Renal cortical epithelial cell (primary cell): ENCODE measurements at regions not wholly inside any gene's neighbourhood (a gene's known extent, or its start where the extent isn't known, plus 50 kb on each side); places are given as distances from the start of the nearest gene placed in this dataset.

Source experiments
- DNase-seq: peaks from one replicate; pipeline ENCODE4 v3.0.0-alpha.2; 2011; ENCODE audit warnings: low read depth

DNA sequence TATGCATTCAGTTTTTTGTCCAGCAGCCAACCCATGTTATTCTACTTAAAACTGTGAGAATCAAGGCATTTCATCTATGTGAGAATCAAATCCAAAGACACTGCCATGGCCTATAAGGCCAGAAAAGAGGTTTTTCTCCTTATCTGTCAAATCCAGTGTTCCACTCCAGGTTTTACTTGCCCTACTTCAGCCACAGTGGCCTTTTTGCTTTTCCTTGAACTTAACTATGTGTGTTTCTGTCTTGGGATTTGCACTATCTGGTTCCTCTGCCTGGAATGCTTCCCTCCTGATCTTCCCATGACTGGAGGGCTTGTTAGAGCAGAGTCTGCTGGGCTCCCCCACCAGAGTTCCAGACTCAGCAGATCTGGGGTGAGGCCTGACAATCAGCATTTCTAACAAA, 113.1 kb upstream of the DOK5 start:
- DNase-seq, result no peak

DNA sequence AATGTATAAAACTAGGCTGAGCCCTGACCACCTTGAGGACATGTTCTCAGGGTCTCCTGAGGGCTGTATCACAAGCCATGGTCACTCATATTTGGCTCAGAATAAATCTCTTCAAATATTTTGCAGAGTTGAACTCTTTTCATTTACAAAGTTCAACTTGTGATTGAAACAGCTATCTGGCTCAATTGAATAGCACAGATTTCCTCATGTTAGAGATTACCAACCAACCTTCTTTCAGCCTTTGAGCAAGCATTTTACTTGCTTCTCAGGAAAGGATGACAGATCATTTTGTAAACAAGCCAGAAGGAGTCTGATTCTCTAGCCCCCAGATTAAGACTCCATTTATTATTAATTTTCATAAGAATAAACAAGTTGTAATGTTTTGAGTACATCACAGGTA, 111.0 kb upstream of the DOK5 start:
- DNase-seq, result no peak

DNA sequence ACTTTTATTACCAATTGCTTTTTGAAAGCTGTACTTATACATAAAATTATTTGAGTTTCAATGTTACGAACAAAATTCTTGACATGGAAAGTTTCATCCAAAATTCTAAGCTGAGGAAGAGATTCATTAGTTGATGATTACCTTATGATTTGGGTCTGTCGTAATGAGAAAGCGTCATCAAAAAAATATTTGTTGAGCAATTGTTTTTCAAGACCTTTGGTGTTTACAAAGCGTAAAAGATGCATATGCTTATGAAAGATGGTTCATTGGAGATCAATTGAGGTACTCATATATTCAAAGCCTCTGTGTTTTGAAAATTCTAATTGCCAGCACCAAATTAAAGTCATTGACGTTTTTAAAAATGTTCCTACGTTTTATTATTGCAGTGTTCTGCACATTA, 110.5 kb upstream of the DOK5 start:
- DNase-seq, result peak; percentile 11

DNA sequence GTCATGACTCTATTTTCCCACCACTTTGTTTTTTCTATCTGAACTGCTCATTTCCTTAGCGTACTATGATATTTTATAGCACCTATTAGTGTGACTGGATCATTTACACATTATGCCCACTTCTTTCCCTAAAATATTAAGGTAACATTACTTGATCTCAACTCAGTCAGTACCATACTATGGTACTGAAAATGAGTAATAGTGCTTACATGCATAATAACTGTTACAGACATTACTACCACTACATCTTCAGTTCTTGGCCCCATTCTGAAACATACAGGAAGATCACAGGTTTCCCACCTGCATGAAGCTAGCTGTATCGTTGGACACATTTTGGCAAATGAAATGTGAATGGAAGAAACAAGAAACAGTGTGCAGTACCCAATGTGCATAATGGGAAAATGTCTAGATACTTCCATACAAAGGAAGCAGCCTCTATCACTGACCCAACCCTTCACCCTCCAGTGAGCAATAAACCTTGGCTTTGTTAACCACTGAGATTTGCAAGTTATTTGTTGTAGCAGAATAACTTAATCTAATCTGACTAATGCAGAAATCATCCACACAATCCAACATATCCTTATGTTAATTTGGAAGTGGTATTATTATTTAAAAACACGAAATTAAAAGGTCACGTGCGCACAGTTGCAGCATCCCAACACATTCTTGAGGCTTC, 108.6 kb upstream of the DOK5 start:
- DNase-seq, result peak; percentile 22

DNA sequence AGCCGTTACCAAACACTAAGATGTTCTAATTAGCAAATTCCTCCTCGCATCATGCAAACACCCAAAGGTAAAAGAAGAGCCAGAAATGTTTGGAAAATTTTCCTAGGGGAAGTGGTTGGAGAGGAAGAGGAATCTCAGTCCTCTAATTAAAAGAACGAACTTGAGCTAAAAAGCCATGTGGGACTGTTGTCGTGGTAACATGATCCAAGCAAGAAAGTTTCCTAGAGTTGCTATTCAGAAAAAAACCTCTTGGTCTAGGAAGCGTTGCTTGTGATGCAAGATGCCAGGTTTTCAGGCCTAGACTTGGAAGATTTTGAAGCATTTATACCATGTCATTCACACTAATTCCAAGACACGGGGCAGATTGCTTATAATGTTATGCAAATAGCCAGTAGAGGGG, 106.8 kb upstream of the DOK5 start:
- peak; percentile 9 for DNase-seq

DNA sequence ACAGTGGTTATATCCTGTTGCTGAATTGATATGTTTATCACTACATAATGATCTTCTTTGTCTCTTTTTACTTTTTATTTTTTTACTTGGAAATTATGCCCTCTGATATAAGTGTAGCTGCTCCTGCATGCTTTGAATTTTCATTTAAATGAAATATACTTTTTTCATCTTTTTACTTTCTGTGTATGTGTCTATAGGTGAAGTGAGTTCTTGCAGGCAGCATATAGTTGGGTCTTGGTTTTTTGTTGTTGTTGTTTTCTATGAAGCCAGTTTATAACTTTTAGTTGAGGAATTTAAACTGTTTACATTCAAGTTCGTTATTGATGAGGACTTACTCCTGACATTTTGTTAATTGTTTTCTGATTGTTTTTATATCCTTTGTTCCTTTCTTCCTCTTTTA, 103.1 kb upstream of the DOK5 start:
- DNase-seq, result no peak

DNA sequence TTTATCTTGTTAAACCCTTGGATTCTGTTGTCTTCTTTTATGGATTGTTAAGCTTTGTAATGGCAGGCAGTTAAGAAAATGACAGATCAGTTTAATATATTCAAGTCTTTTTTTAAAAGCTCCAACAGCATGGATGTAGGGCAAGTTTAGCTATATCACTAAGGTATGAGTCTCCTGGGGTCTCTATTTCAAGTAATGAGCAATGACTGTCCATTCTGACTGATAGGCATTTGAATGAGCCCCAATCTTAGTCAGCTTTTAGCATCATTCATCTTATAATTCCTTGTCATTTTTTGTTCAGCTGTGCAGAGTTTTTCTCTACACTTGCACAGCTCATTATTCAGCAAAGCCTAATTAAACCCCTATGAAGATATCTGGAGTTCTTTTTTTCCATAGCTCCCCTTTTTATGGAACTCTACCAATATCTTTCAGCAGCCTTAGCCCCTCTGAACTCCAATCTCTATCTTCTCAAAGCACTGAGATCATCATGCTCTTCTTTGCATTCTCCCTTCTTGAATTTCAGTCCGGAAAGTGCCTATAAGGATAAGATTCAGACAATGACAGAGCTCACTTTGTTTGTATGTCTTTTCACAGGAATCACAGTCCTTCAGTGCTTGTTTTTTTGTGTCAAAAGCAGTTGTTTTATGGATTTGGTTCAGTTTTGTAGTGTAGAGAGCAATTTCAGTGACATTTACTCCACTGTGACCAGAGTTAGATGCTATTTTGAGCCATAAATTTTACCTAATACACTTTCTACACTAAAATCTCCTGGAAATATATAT, 97.2 kb upstream of the DOK5 start:
- no peak for DNase-seq

DNA sequence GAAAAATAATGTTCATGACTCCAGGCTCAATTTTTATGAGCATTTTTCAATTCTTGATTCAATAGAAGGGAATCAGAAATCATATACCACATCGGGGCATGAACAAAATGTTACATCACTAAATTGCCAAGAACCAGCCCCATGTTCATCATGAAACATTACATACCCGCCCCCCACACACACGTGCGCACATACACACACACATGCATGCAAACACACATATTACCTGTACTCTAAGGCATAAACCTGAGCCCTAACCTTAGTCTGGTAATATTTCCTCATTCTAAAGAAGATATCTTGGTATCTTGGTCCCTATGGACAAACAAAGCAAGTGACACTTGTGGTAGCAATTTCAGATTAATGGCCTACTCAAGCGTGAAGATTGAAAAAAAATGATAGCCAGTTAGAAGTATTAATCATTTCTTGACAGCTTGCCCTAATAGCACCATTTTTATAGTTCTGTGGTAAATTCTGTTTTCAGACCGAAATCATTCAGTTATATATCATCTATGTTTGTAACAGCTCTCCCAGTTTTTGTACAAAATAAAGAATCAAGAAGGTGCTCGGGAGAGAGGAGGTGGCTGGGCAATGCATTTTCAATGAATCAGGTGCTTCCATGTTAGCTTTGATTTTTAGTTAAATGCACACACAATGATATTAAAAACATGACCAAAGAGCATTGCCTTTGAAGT, 95.4 kb upstream of the DOK5 start:
- DNase-seq, result no peak

DNA sequence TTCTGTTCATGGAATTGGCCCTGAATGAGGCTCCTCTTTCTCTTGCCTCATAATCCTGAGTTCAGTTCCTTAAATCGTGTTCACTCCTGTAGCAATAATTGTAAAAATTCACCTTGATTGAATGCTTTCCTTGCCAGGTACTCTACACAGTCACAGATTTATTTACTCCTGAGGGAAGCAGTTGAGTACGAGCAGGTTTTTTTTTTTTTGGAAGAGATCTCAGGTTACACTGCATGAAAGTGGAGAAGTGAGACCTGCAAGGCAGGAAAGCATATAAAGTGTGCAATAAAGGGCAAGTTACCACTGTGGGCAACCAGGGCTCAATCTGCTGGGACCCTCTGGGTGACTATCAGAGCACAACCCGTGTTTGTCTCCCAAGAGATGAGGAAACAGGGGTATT, 93.0 kb upstream of the DOK5 start:
- DNase-seq, result peak; percentile 15

DNA sequence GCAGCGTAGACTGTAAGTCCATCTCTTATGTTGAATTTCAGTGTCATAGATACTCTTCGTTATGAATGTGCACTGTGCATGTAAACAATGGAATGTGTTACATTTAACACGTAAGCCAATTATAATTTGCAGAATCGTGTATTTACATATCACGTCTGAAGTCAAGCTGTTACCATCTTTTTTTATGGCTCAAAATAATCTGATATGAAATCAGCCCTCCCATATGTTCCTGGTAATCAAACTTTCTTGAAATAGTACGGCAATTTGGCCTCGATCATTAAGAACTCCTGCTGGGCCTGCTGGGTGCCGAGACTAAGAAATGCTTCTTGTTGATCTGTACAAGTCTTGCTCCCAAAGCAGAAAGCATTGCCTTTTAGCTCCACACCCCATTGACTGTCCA, 89.6 kb upstream of the DOK5 start:
- no peak for DNase-seq

DNA sequence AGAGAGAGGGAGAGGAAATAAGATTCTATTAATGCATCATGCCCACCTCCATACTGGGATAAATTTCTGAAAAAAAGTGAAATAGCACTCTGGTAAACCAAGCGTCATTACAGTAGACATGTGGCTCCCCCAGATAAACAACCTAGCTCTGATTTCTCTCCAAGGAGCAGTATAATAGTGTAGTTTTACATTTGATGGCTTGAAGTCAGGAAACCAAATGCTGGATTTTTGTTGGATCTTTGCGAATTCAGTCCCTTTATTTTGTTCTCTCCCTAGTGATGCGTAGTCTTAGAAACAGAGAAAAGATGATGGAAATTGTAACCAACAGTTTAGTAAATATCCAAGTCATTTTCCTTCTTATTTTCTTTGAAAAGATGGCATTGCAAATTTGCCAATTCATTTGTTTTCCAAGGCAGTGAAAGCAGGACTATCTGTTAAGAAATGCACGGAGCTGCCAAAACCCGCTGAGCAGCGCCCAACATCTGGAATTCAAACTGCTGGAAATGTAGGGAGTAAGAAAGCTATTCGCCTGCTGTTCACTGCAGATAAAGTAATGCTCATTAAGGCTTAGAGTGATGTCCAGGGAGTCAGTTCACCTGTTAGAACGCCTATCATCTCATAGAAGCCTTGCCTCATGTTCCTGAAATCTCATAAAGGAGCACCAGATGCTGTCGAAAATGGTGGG, 85.7 kb upstream of the DOK5 start:
- DNase-seq, result no peak

DNA sequence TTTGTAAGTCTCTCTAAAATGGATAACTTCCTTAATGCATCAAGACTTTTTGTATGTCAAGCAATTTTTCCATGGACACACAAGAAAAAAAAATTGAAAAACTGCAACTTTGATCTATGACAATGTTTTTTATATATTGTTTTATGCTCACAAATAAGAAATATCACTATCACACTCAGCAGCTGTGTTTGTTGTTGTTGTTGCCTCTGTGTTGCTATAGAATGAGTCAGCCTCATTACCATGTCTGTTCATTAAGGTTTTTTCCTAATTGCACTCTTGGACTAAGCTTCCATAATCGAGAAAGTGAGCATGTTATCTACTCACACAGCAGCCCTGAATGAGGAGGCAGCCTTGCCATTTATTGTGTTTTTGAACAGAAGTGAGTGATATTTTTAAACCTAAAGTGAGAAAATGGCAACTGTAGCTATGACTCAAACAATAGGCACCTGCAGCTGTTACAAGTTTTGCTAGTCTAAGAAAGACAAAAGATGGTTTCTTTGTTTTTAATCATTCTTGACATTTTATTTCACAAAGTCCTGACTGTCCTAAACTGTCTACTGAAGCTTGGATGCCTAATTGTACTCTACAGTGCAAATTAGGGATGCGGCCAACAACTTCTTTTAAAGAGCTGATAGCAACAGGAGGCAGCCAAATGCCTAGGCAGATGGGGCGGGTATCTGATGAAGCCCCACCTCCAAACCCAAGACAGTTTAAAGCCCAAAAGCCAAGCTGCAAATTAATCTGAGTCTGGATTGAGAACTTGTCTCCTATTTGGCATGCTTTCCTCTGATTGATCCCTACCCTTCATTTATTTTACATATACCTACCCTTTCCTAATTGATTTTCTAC, 77.9 kb upstream of the DOK5 start:
- peak; percentile 33 for DNase-seq

DNA sequence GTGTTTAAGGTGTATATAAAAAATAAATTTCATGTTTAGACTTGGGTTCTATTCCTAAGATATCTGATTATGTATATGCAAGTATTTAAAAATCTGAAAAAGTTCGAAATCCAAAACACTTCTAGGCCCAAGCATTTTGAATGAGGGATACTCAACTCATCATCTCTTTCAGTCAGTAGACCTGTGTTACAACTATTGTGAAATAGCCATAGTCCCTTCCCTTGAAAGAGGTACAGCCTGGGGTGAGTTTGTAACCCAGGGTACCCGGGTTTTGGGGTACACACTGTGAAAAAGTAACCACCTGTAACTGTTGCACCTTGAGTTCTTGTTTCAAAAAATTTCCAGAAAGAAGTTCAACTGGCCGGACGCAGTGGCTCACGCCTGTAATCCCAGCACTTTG, 76.6 kb upstream of the DOK5 start:
- no peak for DNase-seq

DNA sequence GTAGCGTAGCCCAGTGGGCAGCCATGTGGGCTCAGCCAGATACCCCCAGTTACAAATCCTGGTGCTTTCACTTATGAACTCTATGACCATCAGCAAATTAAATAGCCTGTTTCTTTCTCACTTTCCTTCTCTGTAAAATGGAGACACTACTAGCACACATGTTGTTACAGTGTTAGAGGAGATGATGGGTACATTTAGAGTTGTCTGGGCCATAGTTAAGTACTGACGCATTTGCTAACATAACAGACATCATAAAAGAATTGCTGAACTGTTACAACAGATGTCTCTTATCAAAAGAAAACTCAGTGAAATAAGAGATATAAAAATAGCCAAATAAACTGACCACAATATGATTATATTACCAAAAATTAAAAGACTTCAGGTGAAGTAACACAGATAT, 69.9 kb upstream of the DOK5 start:
- DNase-seq, result no peak

DNA sequence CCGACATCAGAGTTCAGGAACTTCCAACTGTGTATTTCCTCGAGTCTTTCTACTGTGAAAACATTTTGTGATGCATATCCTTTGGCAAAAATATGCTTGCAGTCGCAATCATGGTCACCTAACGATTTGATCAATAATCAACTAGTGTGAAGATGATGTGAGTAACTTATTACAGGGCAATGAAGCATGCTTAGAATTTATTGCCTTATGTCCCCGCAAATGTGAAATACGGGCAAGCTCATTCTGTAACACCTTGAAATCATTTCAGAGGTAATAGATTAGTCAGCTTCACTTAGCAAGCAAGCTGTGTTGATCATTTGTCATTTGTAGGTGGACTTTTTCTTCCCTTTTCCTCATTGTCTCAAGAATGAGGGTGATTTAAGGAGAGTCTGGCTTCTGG, 67.9 kb upstream of the DOK5 start:
- peak; percentile 93 for DNase-seq

DNA sequence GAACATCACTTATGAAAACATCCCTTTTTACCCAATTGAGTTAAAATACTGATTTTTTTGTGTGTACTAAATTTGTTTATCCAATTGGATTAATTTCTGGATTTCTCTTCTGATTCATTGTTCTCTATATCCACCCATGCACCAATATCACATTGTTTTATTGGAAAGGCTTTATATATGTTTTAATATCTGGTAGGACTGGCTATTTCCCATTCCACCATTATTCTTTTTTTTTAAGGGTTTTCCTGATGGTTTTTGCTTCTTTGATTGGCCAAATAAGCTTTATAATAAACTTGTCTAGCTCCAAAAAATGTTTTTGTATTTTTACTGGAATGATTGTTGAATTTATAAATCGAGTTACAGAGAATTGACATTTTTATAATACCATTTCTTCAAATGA, 59.4 kb upstream of the DOK5 start:
- DNase-seq, result no peak

DNA sequence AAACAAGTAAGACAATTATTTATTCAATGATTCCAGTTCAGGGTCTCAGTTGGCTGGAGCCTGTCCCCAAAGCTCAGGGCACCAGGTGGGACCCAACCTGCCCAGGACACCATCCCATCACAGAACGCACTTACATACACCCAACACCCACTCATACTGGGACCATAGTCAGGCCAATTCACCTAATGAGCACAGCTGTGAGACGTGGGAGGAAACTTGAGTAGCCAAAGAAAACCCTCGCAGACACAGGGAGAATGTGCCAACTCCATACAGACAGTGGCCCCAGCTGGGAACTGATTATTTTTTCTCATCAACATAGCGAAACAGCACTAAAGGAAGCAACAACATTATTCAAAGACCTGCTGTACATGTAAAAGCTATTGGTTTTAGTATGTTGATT, 58.6 kb upstream of the DOK5 start:
- no peak for DNase-seq

DNA sequence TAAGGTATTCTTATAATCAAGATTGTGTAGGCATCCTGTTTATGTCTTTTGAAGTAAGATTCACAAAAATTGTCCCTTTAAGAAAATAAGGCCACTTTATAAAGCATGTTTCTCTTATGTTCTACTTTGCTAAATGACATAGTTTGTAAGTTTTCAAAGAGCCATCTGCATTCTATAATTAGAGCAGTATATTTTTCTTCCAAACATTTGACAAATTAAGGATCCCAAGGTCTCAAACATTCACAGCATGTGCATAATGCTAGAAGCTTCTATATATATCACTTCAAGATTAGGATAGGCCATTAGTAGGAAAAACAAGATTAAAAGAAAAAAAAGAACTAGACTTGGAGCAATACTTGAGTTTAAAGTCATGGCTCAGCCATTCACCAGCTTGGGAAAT, 55.9 kb upstream of the DOK5 start:
- DNase-seq, result no peak
